ENCODE measurements at regions not wholly inside any gene's neighbourhood (a gene's known extent, or its start where the extent isn't known, plus 50 kb on each side); places are given as distances from the start of the nearest gene placed in this dataset.

DNA sequence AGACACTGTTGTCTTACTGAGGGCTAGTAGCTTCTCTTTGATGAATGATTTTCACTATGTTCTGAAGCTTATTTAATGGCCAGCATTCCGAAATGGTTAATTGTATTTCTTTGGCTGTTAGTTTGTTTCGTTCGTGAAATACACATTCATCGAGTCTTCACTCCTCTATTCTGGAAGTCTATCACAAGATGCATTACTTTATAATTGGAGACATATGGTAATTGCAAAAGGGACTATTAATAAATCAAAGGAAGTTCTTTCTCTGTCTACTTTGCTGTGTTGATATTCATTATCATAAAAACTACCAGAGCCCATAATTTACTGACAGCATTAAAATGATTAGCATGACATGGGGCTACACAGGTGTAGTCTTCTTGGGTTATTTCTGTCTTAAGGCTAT, 133.8 kb upstream of the IGFBP3 start:
- TF ChIP-seq, protein P1, sequence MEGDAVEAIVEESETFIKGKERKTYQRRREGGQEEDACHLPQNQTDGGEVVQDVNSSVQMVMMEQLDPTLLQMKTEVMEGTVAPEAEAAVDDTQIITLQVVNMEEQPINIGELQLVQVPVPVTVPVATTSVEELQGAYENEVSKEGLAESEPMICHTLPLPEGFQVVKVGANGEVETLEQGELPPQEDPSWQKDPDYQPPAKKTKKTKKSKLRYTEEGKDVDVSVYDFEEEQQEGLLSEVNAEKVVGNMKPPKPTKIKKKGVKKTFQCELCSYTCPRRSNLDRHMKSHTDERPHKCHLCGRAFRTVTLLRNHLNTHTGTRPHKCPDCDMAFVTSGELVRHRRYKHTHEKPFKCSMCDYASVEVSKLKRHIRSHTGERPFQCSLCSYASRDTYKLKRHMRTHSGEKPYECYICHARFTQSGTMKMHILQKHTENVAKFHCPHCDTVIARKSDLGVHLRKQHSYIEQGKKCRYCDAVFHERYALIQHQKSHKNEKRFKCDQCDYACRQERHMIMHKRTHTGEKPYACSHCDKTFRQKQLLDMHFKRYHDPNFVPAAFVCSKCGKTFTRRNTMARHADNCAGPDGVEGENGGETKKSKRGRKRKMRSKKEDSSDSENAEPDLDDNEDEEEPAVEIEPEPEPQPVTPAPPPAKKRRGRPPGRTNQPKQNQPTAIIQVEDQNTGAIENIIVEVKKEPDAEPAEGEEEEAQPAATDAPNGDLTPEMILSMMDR (IDR thresholded peaks at IDR 0.05): no peak
- TF ChIP-seq POLR2A (IDR thresholded peaks at IDR 0.05): no peak
